ENCODE measurements at regions not wholly inside any gene's neighbourhood (a gene's known extent, or its start where the extent isn't known, plus 50 kb on each side); places are given as distances from the start of the nearest gene placed in this dataset.

DNA sequence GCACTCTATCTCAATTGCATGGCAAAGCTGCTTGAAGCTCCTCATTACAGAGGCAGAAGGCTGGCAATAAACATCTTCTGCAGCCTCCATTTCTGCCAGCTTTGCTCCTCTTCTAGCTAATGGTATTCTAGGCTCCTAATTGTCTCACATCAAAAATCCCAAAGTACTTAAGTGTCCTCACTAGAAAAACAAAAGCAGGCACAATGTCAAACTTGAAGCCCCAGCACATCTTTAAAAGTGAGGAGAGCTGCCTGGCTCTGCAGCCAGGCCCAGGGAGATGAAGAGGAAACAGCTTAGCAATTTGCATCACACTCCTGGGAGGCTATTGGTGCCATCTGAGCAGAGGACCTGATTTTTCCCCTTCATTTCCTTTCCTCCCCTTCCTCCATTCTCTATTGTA is 197.1 kb downstream of the KCNJ2 start:
- Histone ChIP-seq H2BK120ac (replicated peaks; ENCODE audit: low read depth, low read length) (no peak overlapping the region), H3K23ac (ENCODE audit: insufficient read length) (no peak overlapping the region), H2BK20ac (ENCODE audit: low read length) (no peak overlapping the region), H2BK12ac (ENCODE audit: low read depth, low read length) (no peak overlapping the region), H3K9me3 (ENCODE audit: insufficient read depth in 2 of 2, low read depth in 1 of 2, low read length in 1 of 2) (no peaks in the 10 kb centered on the region), H3K56ac (replicated peaks; ENCODE audit: insufficient read length, low read depth, low read length) (no peak overlapping the region), H3K36me3 (ENCODE audit: control insufficient read depth in 2 of 4, insufficient read depth in 4 of 4, low read length in 3 of 4) (no peaks in the 10 kb centered on the region), H3K23me2 (ENCODE audit: low read depth, low read length) (no peaks in the 10 kb centered on the region), H3K27ac (ENCODE audit: low read depth, low read length) (no peak overlapping the region), H2AK5ac (ENCODE audit: low read depth, low read length) (no peak overlapping the region), H3K79me2 (ENCODE audit: control insufficient read depth in 1 of 2, insufficient read depth in 2 of 2, low read length in 2 of 2) (no peaks in the 10 kb centered on the region), H3K4me1 (replicated peaks in 1 of 4; ENCODE audit: control insufficient read depth in 3 of 4, insufficient read depth in 4 of 4, low read length in 3 of 4) (peaks cover 0 to 3% (median 0%) of the 10 kb centered on the region in 4 experiments; a peak in 2 of 7 replicates), H2BK15ac (ENCODE audit: low read length) (no peak overlapping the region), H3K27me3 (replicated peaks in 1 of 4; ENCODE audit: control insufficient read depth in 3 of 4, extremely low read depth in 1 of 4, insufficient read depth in 3 of 4, low read length in 3 of 4) (no peaks in the 10 kb centered on the region), H3K79me1 (ENCODE audit: low read depth, low read length) (no peaks in the 10 kb centered on the region), H4K91ac (replicated peaks; ENCODE audit: insufficient read length, low read length) (no peak overlapping the region), H4K5ac (ENCODE audit: insufficient read length, low read depth, low read length) (no peak overlapping the region), H3K9ac (replicated peaks in 1 of 4; ENCODE audit: extremely low read depth in 1 of 4, low read depth in 3 of 4, low read length in 3 of 4) (no peak overlapping the region), H3K14ac (ENCODE audit: insufficient read length) (no peak overlapping the region), H3K4me3 (ENCODE audit: extremely low read depth in 1 of 4, insufficient read depth in 2 of 4, low read depth in 3 of 4, low read length in 4 of 4) (no peak overlapping the region), H2AFZ (ENCODE audit: low read length) (no peak overlapping the region), H4K8ac (ENCODE audit: extremely low read depth, insufficient read depth, low read length) (no peak overlapping the region), H2BK5ac (ENCODE audit: low read depth, low read length) (no peak overlapping the region), H3K4ac (replicated peaks; ENCODE audit: insufficient read length, low read depth, low read length) (no peak overlapping the region), H3K4me2 (ENCODE audit: insufficient read depth in 1 of 2, low read depth in 2 of 2, low read length in 2 of 2) (no peak overlapping the region), H4K20me1 (replicated peaks in 1 of 2; ENCODE audit: control insufficient read depth in 1 of 2, insufficient read depth in 2 of 2, low read length in 2 of 2) (no peaks in the 10 kb centered on the region), H3K18ac (ENCODE audit: extremely low read depth, low read length) (no peak overlapping the region)
- ChIA-PET CTCF (ENCODE audit: partially characterized antibody) (interaction anchor here (0.9 to 1.3 kb wide), 4 partner anchors 9 to 186 kb away, joined by 3 to 5 read pairs (median 4); no protein-coding TSS in a partner anchor), POLR2A (ENCODE audit: partially characterized antibody) (interaction anchor here (0.9 kb wide), 1 partner anchor 11 kb away, joined by 3 read pairs; no protein-coding TSS in a partner anchor)
- FAIRE-seq (no peak), DNase-seq (ENCODE audit: low read depth in 1 of 2, low spot score in 2 of 2) (peak in 1 of 2 experiments; percentile 13)
- peak; percentile 37 for TF ChIP-seq NANOG (IDR thresholded peaks at IDR 0.05; ENCODE audit: insufficient read depth, low read depth, low read length, poor library complexity, severe bottlenecking)
- TF ChIP-seq JUN (IDR thresholded peaks at IDR 0.05; ENCODE audit: low read depth, low read length), result no peak
- peak; percentile 21; the same call in 1 of the 2 replicates for TF ChIP-seq TBP (IDR thresholded peaks at IDR 0.05; ENCODE audit: low read depth, low read length)
